Loucy (cell line): ENCODE measurements at regions not wholly inside any gene's neighbourhood (a gene's known extent, or its start where the extent isn't known, plus 50 kb on each side); places are given as distances from the start of the nearest gene placed in this dataset.

ENCODE experiments used
- H2AFZ ChIP-seq: fragments of 200-600 bp; sonication (generic); 2 replicates; pipeline ENCODE4 v1.6.0; 2016; ENCODE audit warnings: antibody characterized with exemption, mild to moderate bottlenecking, low read length, moderate library complexity
- H3F3A ChIP-seq: fragments of 200-600 bp; 2 replicates; pipeline ENCODE4 v1.6.0; 2016; ENCODE audit warnings: antibody characterized with exemption, low read depth, mild to moderate bottlenecking
- H3K27me3 ChIP-seq: fragments of 200-600 bp; sonication (generic); 2 replicates; pipeline ENCODE4 v1.6.1; 2014; ENCODE audit warnings: low read length, mild to moderate bottlenecking; ENCODE audit not compliant: insufficient read depth, poor library complexity, severe bottlenecking
- H3K36me3 ChIP-seq: fragments of 200-600 bp; sonication (generic); 2 replicates; pipeline ENCODE4 v1.6.1; 2016; ENCODE audit warnings: low read length; ENCODE audit not compliant: insufficient read depth
- H3K4me1 ChIP-seq: fragments of 200-600 bp; sonication (generic); 2 replicates; pipeline ENCODE4 v1.5.1; 2014; ENCODE audit warnings: low read length, mild to moderate bottlenecking; ENCODE audit not compliant: insufficient read depth, poor library complexity, severe bottlenecking
- H3K4me2 ChIP-seq: fragments of 200-600 bp; sonication (generic); 2 replicates; pipeline ENCODE4 v1.6.0; 2014; ENCODE audit warnings: antibody characterized with exemption, low read length, low read depth, mild to moderate bottlenecking; ENCODE audit not compliant: poor library complexity, severe bottlenecking
- H3K4me3 ChIP-seq: fragments of 200-600 bp; sonication (generic); 2 replicates; pipeline ENCODE4 v1.5.1; 2014; ENCODE audit warnings: low read length, mild to moderate bottlenecking, mixed read lengths; ENCODE audit not compliant: poor library complexity, severe bottlenecking
- H3K79me2 ChIP-seq: fragments of 200-600 bp; sonication (generic); 2 replicates; pipeline ENCODE4 v1.6.1; 2014; ENCODE audit warnings: low read length; ENCODE audit not compliant: insufficient read depth
- H3K9ac ChIP-seq: fragments of 200-600 bp; sonication (generic); 2 replicates; pipeline ENCODE4 v1.6.0; 2014; ENCODE audit warnings: mild to moderate bottlenecking, low read depth, low read length, moderate library complexity; ENCODE audit not compliant: poor library complexity, severe bottlenecking
- H3K9me2 ChIP-seq: fragments of 200-600 bp; sonication (generic); replicated peaks from 2 replicates; pipeline ENCODE4 v1.6.1; 2016; ENCODE audit warnings: low read depth, low read length, mixed read lengths
- H3K9me3 ChIP-seq: fragments of 200-600 bp; sonication (generic); 2 replicates; pipeline ENCODE4 v1.6.1; 2014; ENCODE audit warnings: mild to moderate bottlenecking, antibody characterized with exemption, low read length, low read depth; ENCODE audit not compliant: insufficient read depth
- H4K20me1 ChIP-seq: fragments of 200-600 bp; sonication (generic); 2 replicates; pipeline ENCODE4 v1.6.0; 2014; ENCODE audit warnings: antibody characterized with exemption, low read length, mild to moderate bottlenecking; ENCODE audit not compliant: insufficient read depth, poor library complexity, severe bottlenecking
- EZH2phosphoT487 ChIP-seq: fragments of 200-600 bp; IDR thresholded peaks from 2 replicates; pipeline ENCODE4 v1.6.1; 2018; ENCODE audit warnings: antibody characterized with exemption, mild to moderate bottlenecking, moderate library complexity, borderline replicate concordance
- TF ChIP-seq, protein P1 (sequence below): fragments of 200-600 bp; sonication (generic); conservative IDR thresholded peaks from 2 replicates; pipeline ENCODE4 v1.5.1; 2014; ENCODE audit warnings: mild to moderate bottlenecking, antibody characterized with exemption, low read length

DNA sequence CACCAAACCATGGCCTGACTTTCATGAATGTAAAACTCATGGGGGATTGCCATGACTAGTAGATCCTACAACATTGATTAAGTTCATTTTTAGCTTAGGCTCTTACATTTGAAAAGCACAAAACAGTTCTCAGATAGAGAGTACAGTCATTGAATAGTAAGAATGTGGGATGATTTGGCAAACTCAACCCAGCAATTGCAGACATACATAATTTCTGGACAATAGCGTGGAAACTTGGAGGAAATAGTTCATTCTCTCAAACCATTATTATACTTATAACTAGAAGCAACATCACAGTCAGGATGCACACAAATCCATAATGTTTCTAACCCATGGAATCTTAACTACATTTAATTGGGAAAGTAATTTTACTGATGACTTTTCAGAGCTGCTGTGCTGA lies 598.2 kb downstream of the LMO4 start:
- peak overlapping the region; percentile 4 for H3K9ac ChIP-seq
- H3K79me2 ChIP-seq = no peaks in the 10 kb centered on the region
- H3F3A ChIP-seq = no peaks in the 10 kb centered on the region
- no peaks in the 10 kb centered on the region for H4K20me1 ChIP-seq
- H3K27me3 ChIP-seq = no peaks in the 10 kb centered on the region
- H3K4me1 ChIP-seq = peaks cover 13% of the 10 kb centered on the region
- H3K9me3 ChIP-seq = peaks cover 9% of the 10 kb centered on the region
- TF ChIP-seq, protein P1, sequence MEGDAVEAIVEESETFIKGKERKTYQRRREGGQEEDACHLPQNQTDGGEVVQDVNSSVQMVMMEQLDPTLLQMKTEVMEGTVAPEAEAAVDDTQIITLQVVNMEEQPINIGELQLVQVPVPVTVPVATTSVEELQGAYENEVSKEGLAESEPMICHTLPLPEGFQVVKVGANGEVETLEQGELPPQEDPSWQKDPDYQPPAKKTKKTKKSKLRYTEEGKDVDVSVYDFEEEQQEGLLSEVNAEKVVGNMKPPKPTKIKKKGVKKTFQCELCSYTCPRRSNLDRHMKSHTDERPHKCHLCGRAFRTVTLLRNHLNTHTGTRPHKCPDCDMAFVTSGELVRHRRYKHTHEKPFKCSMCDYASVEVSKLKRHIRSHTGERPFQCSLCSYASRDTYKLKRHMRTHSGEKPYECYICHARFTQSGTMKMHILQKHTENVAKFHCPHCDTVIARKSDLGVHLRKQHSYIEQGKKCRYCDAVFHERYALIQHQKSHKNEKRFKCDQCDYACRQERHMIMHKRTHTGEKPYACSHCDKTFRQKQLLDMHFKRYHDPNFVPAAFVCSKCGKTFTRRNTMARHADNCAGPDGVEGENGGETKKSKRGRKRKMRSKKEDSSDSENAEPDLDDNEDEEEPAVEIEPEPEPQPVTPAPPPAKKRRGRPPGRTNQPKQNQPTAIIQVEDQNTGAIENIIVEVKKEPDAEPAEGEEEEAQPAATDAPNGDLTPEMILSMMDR = no peak
- no peak for TF ChIP-seq EZH2phosphoT487
- no peak overlapping the region for H3K4me3 ChIP-seq
- H3K9me2 ChIP-seq = no peaks in the 10 kb centered on the region
- no peaks in the 10 kb centered on the region; the same call in 1 of the 2 replicates for H3K36me3 ChIP-seq
- no peak overlapping the region for H3K4me2 ChIP-seq
- no peak overlapping the region for H2AFZ ChIP-seq

DNA sequence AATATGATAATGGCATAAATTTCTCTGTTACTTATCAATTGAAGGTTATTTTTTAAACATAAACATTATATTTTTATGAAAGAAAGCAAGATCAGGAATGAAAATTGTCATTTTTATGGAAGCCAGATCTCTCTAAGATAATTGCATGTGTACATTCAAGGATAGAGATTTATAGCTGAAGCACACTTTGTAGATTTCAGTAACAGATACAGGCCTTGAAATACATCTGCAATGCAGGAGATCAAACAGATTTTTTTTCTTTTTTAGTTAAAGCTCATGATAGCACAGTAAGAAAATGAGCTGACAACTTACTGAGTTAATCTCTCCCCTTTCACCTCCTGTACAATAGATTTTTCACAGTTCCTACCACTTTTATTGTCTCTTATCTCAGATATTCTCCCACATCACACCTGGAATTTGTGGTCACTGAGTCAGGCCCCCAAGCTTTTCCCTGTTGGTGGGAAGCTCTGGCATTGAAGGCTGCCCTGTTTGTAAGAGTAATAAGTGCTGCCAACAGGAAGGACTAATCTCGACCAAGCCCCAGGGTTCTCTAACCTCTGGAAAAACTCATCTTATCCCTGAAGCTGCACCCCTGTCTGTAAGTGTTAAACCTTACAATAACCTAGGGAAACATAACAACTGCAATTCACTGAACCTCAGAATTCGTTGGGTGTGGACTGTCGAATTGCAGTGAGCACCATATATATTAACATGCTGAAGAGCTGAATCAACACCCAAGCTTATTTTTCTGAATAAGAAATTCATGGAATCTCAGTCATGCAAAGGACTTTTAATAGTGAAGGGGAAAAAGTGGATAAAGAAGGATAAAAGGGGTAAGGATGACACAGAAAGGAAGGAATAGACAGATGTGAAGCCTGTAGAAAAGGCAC lies 599.0 kb downstream of the LMO4 start:
- TF ChIP-seq, protein P1 = no peak
- no peak for TF ChIP-seq EZH2phosphoT487
- peaks cover 14% of the 10 kb centered on the region for H3K9me3 ChIP-seq
- no peaks in the 10 kb centered on the region for H3K9me2 ChIP-seq
- no peaks in the 10 kb centered on the region for H3K27me3 ChIP-seq
- no peaks in the 10 kb centered on the region for H4K20me1 ChIP-seq
- H3K4me1 ChIP-seq = peaks cover 13% of the 10 kb centered on the region
- H3K9ac ChIP-seq = peak overlapping the region; percentile 4
- no peaks in the 10 kb centered on the region for H3F3A ChIP-seq
- H3K36me3 ChIP-seq = no peaks in the 10 kb centered on the region; the same call in 1 of the 2 replicates
- no peaks in the 10 kb centered on the region for H3K79me2 ChIP-seq
- no peak overlapping the region for H2AFZ ChIP-seq
- H3K4me2 ChIP-seq = no peak overlapping the region
- H3K4me3 ChIP-seq = no peak overlapping the region

DNA sequence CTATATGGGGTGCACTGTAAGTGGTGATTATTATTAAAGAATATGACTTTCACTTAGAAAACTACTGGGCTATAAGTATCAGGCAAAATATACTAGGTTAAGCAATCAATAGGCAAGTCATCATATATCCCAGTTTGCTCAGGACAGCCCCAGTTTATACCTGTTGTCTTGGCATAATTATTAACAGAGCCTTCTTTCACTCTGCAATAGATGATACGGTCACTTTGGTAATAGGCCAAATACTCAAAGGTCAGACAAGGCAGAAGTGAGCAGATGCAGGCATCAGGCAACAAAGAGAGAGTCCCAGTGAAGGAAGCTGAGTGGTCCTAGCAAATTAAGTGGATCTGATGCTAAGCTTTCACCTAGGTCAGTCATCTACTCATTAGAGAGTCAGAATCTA lies 599.9 kb downstream of the LMO4 start:
- H3K9me2 ChIP-seq = no peaks in the 10 kb centered on the region
- H3F3A ChIP-seq = no peaks in the 10 kb centered on the region
- peaks cover 13% of the 10 kb centered on the region for H3K4me1 ChIP-seq
- H3K4me2 ChIP-seq = no peak overlapping the region
- H4K20me1 ChIP-seq = no peaks in the 10 kb centered on the region
- H3K79me2 ChIP-seq = no peaks in the 10 kb centered on the region
- no peak overlapping the region for H3K4me3 ChIP-seq
- H2AFZ ChIP-seq = no peak overlapping the region
- no peak overlapping the region for H3K9ac ChIP-seq
- H3K9me3 ChIP-seq = peaks cover 15% of the 10 kb centered on the region
- H3K27me3 ChIP-seq = no peaks in the 10 kb centered on the region
- TF ChIP-seq EZH2phosphoT487 = no peak
- TF ChIP-seq, protein P1 = no peak
- H3K36me3 ChIP-seq = no peaks in the 10 kb centered on the region; the same call in 1 of the 2 replicates
